Choroid plexus epithelial cell (primary cell): ENCODE measurements at regions not wholly inside any gene's neighbourhood (a gene's known extent, or its start where the extent isn't known, plus 50 kb on each side); places are given as distances from the start of the nearest gene placed in this dataset.

ENCODE experiments used
- DNase-seq: peaks from one replicate; pipeline ENCODE4 v3.0.0-alpha.2; 2010; ENCODE audit warnings: low read depth
- H3K4me3 ChIP-seq: 2 replicates; pipeline ENCODE4 v1.5.1; 2011; ENCODE audit warnings: low read depth, mild to moderate bottlenecking, control low read depth, low read length, moderate library complexity
- TF ChIP-seq, protein P1 (sequence below): conservative IDR thresholded peaks from 2 replicates; pipeline ENCODE4 v1.5.1; 2011; ENCODE audit warnings: low read depth, mild to moderate bottlenecking, control low read depth, inconsistent platforms, low read length, moderate library complexity

GRCh38 chr2:23299476-23300195 is 85.3 kb upstream of the KLHL29 start:
- TF ChIP-seq, protein P1, sequence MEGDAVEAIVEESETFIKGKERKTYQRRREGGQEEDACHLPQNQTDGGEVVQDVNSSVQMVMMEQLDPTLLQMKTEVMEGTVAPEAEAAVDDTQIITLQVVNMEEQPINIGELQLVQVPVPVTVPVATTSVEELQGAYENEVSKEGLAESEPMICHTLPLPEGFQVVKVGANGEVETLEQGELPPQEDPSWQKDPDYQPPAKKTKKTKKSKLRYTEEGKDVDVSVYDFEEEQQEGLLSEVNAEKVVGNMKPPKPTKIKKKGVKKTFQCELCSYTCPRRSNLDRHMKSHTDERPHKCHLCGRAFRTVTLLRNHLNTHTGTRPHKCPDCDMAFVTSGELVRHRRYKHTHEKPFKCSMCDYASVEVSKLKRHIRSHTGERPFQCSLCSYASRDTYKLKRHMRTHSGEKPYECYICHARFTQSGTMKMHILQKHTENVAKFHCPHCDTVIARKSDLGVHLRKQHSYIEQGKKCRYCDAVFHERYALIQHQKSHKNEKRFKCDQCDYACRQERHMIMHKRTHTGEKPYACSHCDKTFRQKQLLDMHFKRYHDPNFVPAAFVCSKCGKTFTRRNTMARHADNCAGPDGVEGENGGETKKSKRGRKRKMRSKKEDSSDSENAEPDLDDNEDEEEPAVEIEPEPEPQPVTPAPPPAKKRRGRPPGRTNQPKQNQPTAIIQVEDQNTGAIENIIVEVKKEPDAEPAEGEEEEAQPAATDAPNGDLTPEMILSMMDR: no peak
- DNase-seq: no peak
- no peak overlapping the region for H3K4me3 ChIP-seq

GRCh38 chr2:23301136-23301535 is 83.8 kb upstream of the KLHL29 start:
- TF ChIP-seq, protein P1: no peak
- DNase-seq: peak; percentile 53
- H3K4me3 ChIP-seq: no peak overlapping the region

GRCh38 chr2:23302591-23302990 is 82.4 kb upstream of the KLHL29 start:
- no peak overlapping the region for H3K4me3 ChIP-seq
- DNase-seq: no peak
- TF ChIP-seq, protein P1: no peak

GRCh38 chr2:23306401-23306800 is 78.6 kb upstream of the KLHL29 start:
- TF ChIP-seq, protein P1: no peak
- no peak for DNase-seq
- no peak overlapping the region for H3K4me3 ChIP-seq

DNA sequence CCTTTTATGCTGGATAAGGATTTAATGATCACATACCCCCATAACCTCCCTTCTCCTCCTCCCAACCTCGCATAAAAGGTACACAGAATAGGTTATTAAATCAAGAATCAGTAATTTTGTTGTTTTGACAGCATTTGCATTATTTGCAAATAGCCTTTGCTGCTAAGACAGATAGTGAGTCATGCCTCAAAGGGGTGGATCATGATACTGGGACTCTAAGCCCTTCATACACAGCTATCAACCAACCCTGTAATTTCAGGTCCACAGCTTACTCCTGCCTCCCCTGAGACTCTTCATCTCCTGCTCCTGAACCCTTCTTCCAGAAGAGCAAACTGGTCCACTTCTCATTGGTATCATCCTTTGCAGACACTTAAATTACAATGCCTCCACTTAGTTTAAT is 73.8 kb upstream of the KLHL29 start:
- DNase-seq: no peak
- TF ChIP-seq, protein P1: no peak
- no peak overlapping the region for H3K4me3 ChIP-seq

- TF ChIP-seq, protein P1: peak; percentile 74
- H3K4me3 ChIP-seq: no peak overlapping the region
- peak; percentile 22 for DNase-seq
Measured at GRCh38 chr2:23312996-23313606, 71.9 kb upstream of the KLHL29 start.

GRCh38 chr2:23314687-23315086 is 70.3 kb upstream of the KLHL29 start:
- no peak for DNase-seq
- H3K4me3 ChIP-seq: no peak overlapping the region
- TF ChIP-seq, protein P1: no peak
